Activated CD4-positive, alpha-beta T cell treated with anti-CD3 and anti-CD28 coated beads for 36 hours (primary cell): ENCODE measurements at regions not wholly inside any gene's neighbourhood (a gene's known extent, or its start where the extent isn't known, plus 50 kb on each side); places are given as distances from the start of the nearest gene placed in this dataset.

ENCODE experiments used
- ATAC-seq: fragments of 200-7000 bp; cut with Tn5 transposase; one replicate; pipeline ENCODE4 v1.10.0; 2021; ENCODE audit warnings: mild to moderate bottlenecking, moderate library complexity
- CTCF ChIA-PET: fragments of 350-600 bp; sonication (Branson Sonifier 250); formaldehyde crosslinking; loops from one replicate; lab custom pipeline; 2021; ENCODE audit warnings: antibody characterized with exemption; lab: Charles Lee
- POLR2A ChIA-PET: fragments of 350-600 bp; sonication (Branson Sonifier 250); formaldehyde crosslinking; loops from one replicate; lab custom pipeline; 2021; ENCODE audit warnings: antibody characterized with exemption, inconsistent platforms; lab: Charles Lee
- DNase-seq: peaks from one replicate; pipeline ENCODE4 v3.0.0-alpha.2; 2020
- H3K27ac Mint-ChIP-seq: one replicate; pipeline ENCODE4 v1.8.0; 2021; ENCODE audit warnings: mixed read lengths
- H3K27me3 Mint-ChIP-seq: one replicate; pipeline ENCODE4 v1.8.0; 2021; ENCODE audit warnings: mixed read lengths
- H3K36me3 Mint-ChIP-seq: one replicate; pipeline ENCODE4 v1.8.0; 2021; ENCODE audit warnings: low read depth, mixed read lengths
- H3K4me1 Mint-ChIP-seq: one replicate; pipeline ENCODE4 v1.8.0; 2021; ENCODE audit warnings: mixed read lengths
- H3K4me3 Mint-ChIP-seq: one replicate; pipeline ENCODE4 v1.8.0; 2021; ENCODE audit warnings: mild to moderate bottlenecking, moderate library complexity, mixed read lengths
- H3K9me3 Mint-ChIP-seq: one replicate; pipeline ENCODE4 v1.8.0; 2021; ENCODE audit warnings: low read depth, mixed read lengths
- intact Hi-C, 2 experiments: fragments of 100-400 bp; cut with DNase I in 1 of 2; cut with micrococcal nuclease in 1 of 2; formaldehyde crosslinking; loops; one replicate each; pipeline versions ENCODE4 v1.14.2 to v1.15.1; 2022 to 2024; cut with DNase I, micrococcal nuclease

GRCh38 chr3:117723825-117724224 is 1014.2 kb downstream of the TUSC7 start:
- Mint-ChIP-seq H3K4me1 (no peaks in the 10 kb centered on the region), H3K36me3 (no peaks in the 10 kb centered on the region), H3K9me3 (no peaks in the 10 kb centered on the region), H3K27ac (no peak overlapping the region), H3K27me3 (no peaks in the 10 kb centered on the region), H3K4me3 (no peak overlapping the region)
- ChIA-PET POLR2A (no interaction called here), CTCF (no interaction called here)
- ATAC-seq (no peak), DNase-seq (no peak)
- intact Hi-C loops: no loop called here

GRCh38 chr3:117725314-117725713 is 1015.7 kb downstream of the TUSC7 start:
- CTCF ChIA-PET: no interaction called here
- no peaks in the 10 kb centered on the region for H3K36me3 Mint-ChIP-seq
- no peak overlapping the region for H3K4me3 Mint-ChIP-seq
- intact Hi-C loops: no loop called here
- ATAC-seq (no peak), DNase-seq (no peak)
- no peaks in the 10 kb centered on the region for H3K9me3 Mint-ChIP-seq
- no peak overlapping the region for H3K27ac Mint-ChIP-seq
- POLR2A ChIA-PET: no interaction called here
- no peaks in the 10 kb centered on the region for H3K4me1 Mint-ChIP-seq
- H3K27me3 Mint-ChIP-seq: no peaks in the 10 kb centered on the region

- DNase-seq: no peak
- H3K9me3 Mint-ChIP-seq: no peaks in the 10 kb centered on the region
- ChIA-PET POLR2A (no interaction called here), CTCF (interaction anchor here (0.7 to 1.5 kb wide), 2 partner anchors 9 to 1257 kb away, joined by 3 read pairs; no protein-coding TSS in a partner anchor)
- no peaks in the 10 kb centered on the region for H3K36me3 Mint-ChIP-seq
- no peak for ATAC-seq
- H3K4me1 Mint-ChIP-seq: no peaks in the 10 kb centered on the region
- intact Hi-C loops: no loop called here
- no peak overlapping the region for H3K4me3 Mint-ChIP-seq
- H3K27me3 Mint-ChIP-seq: no peaks in the 10 kb centered on the region
- no peak overlapping the region for H3K27ac Mint-ChIP-seq
Measured at GRCh38 chr3:117726776-117727175, 1017.2 kb downstream of the TUSC7 start.

GRCh38 chr3:117728226-117728625 is 1018.6 kb downstream of the TUSC7 start:
- DNase-seq (no peak), ATAC-seq (no peak)
- Mint-ChIP-seq H3K4me3 (no peak overlapping the region), H3K27me3 (no peaks in the 10 kb centered on the region), H3K4me1 (no peaks in the 10 kb centered on the region), H3K9me3 (peaks cover 2% of the 10 kb centered on the region), H3K36me3 (no peaks in the 10 kb centered on the region), H3K27ac (no peak overlapping the region)
- POLR2A ChIA-PET: no interaction called here
- intact Hi-C loops: no loop called here
- CTCF ChIA-PET: no interaction called here

- no peaks in the 10 kb centered on the region for H3K4me1 Mint-ChIP-seq
- CTCF ChIA-PET: no interaction called here
- intact Hi-C loops: no loop called here
- no peak overlapping the region for H3K27ac Mint-ChIP-seq
- no peak for ATAC-seq
- POLR2A ChIA-PET: no interaction called here
- no peak for DNase-seq
- H3K36me3 Mint-ChIP-seq: no peaks in the 10 kb centered on the region
- no peaks in the 10 kb centered on the region for H3K27me3 Mint-ChIP-seq
- H3K9me3 Mint-ChIP-seq: peaks cover 2% of the 10 kb centered on the region
- no peak overlapping the region for H3K4me3 Mint-ChIP-seq
Measured at GRCh38 chr3:117734496-117734895, 1024.9 kb downstream of the TUSC7 start.

- no peak for ATAC-seq
- POLR2A ChIA-PET: no interaction called here
- CTCF ChIA-PET: no interaction called here
- intact Hi-C loops: no loop called here
- Mint-ChIP-seq H3K36me3 (no peaks in the 10 kb centered on the region), H3K9me3 (peaks cover 2% of the 10 kb centered on the region), H3K27ac (no peak overlapping the region), H3K4me3 (no peak overlapping the region), H3K4me1 (no peaks in the 10 kb centered on the region), H3K27me3 (no peaks in the 10 kb centered on the region)
- DNase-seq: no peak
Measured at GRCh38 chr3:117735481-117736101, 1026.0 kb downstream of the TUSC7 start.

- no peak overlapping the region for H3K27ac Mint-ChIP-seq
- ChIA-PET CTCF (no interaction called here), POLR2A (no interaction called here)
- H3K9me3 Mint-ChIP-seq: peaks cover 2% of the 10 kb centered on the region
- H3K4me1 Mint-ChIP-seq: no peaks in the 10 kb centered on the region
- intact Hi-C loops: no loop called here
- ATAC-seq: no peak
- no peaks in the 10 kb centered on the region for H3K27me3 Mint-ChIP-seq
- H3K36me3 Mint-ChIP-seq: no peaks in the 10 kb centered on the region
- DNase-seq: no peak
- no peak overlapping the region for H3K4me3 Mint-ChIP-seq
Measured at GRCh38 chr3:117736846-117737245, 1027.3 kb downstream of the TUSC7 start.

GRCh38 chr3:117743993-117744392 is 1034.4 kb downstream of the TUSC7 start:
- CTCF ChIA-PET: interaction anchor here (0.6 kb wide), 1 partner anchor 1137 kb away, joined by 3 read pairs; no protein-coding TSS in a partner anchor

GRCh38 chr3:117744935-117745334 is 1035.4 kb downstream of the TUSC7 start:
- intact Hi-C loops: no loop called here
- H3K9me3 Mint-ChIP-seq: peaks cover 1% of the 10 kb centered on the region
- CTCF ChIA-PET: no interaction called here
- H3K27me3 Mint-ChIP-seq: no peaks in the 10 kb centered on the region
- POLR2A ChIA-PET: no interaction called here
- no peak for DNase-seq
- no peak for ATAC-seq
- no peak overlapping the region for H3K4me3 Mint-ChIP-seq
- no peaks in the 10 kb centered on the region for H3K36me3 Mint-ChIP-seq
- no peaks in the 10 kb centered on the region for H3K4me1 Mint-ChIP-seq
- H3K27ac Mint-ChIP-seq: no peak overlapping the region

More at GRCh38 chr3:117743993-117744392, 1034.4 kb downstream of the TUSC7 start:
- no peak for DNase-seq
- Mint-ChIP-seq H3K27me3 (no peaks in the 10 kb centered on the region), H3K27ac (no peak overlapping the region), H3K9me3 (peaks cover 1% of the 10 kb centered on the region), H3K4me1 (no peaks in the 10 kb centered on the region), H3K36me3 (no peaks in the 10 kb centered on the region), H3K4me3 (no peak overlapping the region)
- no peak for ATAC-seq
- POLR2A ChIA-PET: no interaction called here
- intact Hi-C loops: no loop called here

- intact Hi-C loops: no loop called here
- POLR2A ChIA-PET: no interaction called here
- Mint-ChIP-seq H3K4me3 (no peak overlapping the region), H3K27me3 (no peaks in the 10 kb centered on the region), H3K9me3 (peaks cover 1% of the 10 kb centered on the region), H3K36me3 (no peaks in the 10 kb centered on the region), H3K4me1 (no peaks in the 10 kb centered on the region), H3K27ac (no peak overlapping the region)
- DNase-seq: no peak
- ATAC-seq: no peak
- CTCF ChIA-PET: no interaction called here
Measured at GRCh38 chr3:117745516-117745915, 1035.9 kb downstream of the TUSC7 start.

GRCh38 chr3:117746066-117746465 is 1036.5 kb downstream of the TUSC7 start:
- Mint-ChIP-seq H3K9me3 (peaks cover 1% of the 10 kb centered on the region), H3K36me3 (no peaks in the 10 kb centered on the region), H3K4me1 (no peaks in the 10 kb centered on the region), H3K27ac (no peak overlapping the region), H3K4me3 (no peak overlapping the region), H3K27me3 (no peaks in the 10 kb centered on the region)
- no peak for ATAC-seq
- intact Hi-C loops: no loop called here
- POLR2A ChIA-PET: no interaction called here
- no peak for DNase-seq
- CTCF ChIA-PET: no interaction called here

GRCh38 chr3:117748131-117748530 is 1038.6 kb downstream of the TUSC7 start:
- no peak overlapping the region for H3K27ac Mint-ChIP-seq
- H3K4me1 Mint-ChIP-seq: no peaks in the 10 kb centered on the region
- no peak overlapping the region for H3K4me3 Mint-ChIP-seq
- ChIA-PET CTCF (no interaction called here), POLR2A (no interaction called here)
- H3K27me3 Mint-ChIP-seq: no peaks in the 10 kb centered on the region
- intact Hi-C loops: no loop called here
- ATAC-seq (no peak), DNase-seq (no peak)
- no peaks in the 10 kb centered on the region for H3K36me3 Mint-ChIP-seq
- peaks cover 1% of the 10 kb centered on the region for H3K9me3 Mint-ChIP-seq
